ENCODE measurements at regions not wholly inside any gene's neighbourhood (a gene's known extent, or its start where the extent isn't known, plus 50 kb on each side); places are given as distances from the start of the nearest gene placed in this dataset.

DNA sequence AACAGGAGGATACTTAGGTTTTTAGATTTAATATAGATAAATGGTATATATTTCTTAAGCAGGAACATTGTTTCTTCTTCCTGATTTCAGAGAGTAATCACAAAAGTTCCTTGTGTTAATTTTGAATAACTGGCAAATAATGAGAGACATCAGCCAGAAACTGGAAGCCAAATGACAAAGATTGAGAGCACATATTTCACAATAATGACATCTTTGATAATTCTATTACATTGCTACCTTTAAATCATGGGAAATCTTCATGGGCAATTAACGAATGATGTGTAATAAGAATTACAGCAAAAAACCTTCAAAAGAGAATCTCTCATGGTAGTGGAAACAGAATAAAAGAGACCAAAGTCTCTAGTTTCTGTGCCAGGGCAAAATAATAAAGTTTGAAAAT lies 215.1 kb downstream of the NUP35 start:
- no peaks in the 10 kb centered on the region for H3K27me3 ChIP-seq (ENCODE audit: control insufficient read depth, insufficient read depth, low read length)
- POLR2A ChIA-PET, result no interaction called here
- no peak overlapping the region for H3K4me3 ChIP-seq (ENCODE audit: low read depth, low read length)
- no peaks in the 10 kb centered on the region for H3K9me3 ChIP-seq (ENCODE audit: control insufficient read depth, insufficient read depth, low read length)
- no peak for DNase-seq (ENCODE audit: low read depth, low spot score)
- H3K27ac ChIP-seq (ENCODE audit: low read depth, low read length), result no peak overlapping the region
- TF ChIP-seq, protein P1, sequence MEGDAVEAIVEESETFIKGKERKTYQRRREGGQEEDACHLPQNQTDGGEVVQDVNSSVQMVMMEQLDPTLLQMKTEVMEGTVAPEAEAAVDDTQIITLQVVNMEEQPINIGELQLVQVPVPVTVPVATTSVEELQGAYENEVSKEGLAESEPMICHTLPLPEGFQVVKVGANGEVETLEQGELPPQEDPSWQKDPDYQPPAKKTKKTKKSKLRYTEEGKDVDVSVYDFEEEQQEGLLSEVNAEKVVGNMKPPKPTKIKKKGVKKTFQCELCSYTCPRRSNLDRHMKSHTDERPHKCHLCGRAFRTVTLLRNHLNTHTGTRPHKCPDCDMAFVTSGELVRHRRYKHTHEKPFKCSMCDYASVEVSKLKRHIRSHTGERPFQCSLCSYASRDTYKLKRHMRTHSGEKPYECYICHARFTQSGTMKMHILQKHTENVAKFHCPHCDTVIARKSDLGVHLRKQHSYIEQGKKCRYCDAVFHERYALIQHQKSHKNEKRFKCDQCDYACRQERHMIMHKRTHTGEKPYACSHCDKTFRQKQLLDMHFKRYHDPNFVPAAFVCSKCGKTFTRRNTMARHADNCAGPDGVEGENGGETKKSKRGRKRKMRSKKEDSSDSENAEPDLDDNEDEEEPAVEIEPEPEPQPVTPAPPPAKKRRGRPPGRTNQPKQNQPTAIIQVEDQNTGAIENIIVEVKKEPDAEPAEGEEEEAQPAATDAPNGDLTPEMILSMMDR (IDR thresholded peaks at IDR 0.05; ENCODE audit: low read depth, low read length), result no peak
- CTCF ChIA-PET, result no interaction called here

DNA sequence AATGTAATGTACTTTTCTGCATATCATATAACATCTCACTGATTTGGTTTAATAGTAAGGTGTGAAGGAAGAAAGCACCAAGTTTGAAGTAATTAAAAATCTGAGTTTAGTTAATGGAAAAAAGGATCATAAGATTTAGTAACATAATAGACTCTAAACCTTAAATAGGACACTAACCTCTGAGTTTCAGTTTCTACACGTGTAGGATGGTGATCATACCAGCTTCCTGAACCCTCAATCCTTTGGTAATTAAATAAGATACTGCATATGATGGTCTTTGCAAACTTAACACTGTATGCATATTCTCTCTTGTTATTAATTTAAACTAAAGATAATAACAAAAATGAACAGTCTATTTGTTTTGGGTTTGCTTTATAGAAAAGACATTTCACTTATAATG lies 216.8 kb downstream of the NUP35 start:
- Histone ChIP-seq H3K27me3 (ENCODE audit: control insufficient read depth, insufficient read depth, low read length) (no peaks in the 10 kb centered on the region), H3K9me3 (ENCODE audit: control insufficient read depth, insufficient read depth, low read length) (no peaks in the 10 kb centered on the region), H3K4me3 (ENCODE audit: low read depth, low read length) (no peak overlapping the region), H3K27ac (ENCODE audit: low read depth, low read length) (no peak overlapping the region)
- ChIA-PET CTCF (no interaction called here), POLR2A (no interaction called here)
- TF ChIP-seq, protein P1 (IDR thresholded peaks at IDR 0.05; ENCODE audit: low read depth, low read length), result no peak
- no peak for DNase-seq (ENCODE audit: low read depth, low spot score)

DNA sequence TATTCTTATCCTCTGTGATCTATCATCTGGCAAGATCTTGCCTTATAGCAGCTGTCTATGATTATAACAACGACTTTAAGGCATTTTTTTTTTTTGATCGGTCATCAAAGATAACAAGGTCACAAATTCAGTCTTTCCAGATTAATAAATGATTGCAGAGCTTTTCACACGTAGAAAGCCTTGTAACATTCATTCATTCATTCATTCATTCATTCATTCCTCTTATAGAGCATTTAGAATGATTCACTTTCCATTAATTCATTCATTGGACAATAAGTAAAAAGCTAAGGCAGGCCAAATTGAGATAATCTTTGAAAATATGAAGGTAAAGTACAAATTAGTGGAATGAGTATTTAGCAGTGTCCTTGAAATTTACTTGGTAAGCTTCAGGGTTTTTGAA lies 223.7 kb downstream of the NUP35 start:
- TF ChIP-seq, protein P1 (IDR thresholded peaks at IDR 0.05; ENCODE audit: low read depth, low read length), result no peak
- H3K9me3 ChIP-seq (ENCODE audit: control insufficient read depth, insufficient read depth, low read length), result no peaks in the 10 kb centered on the region
- no peak overlapping the region for H3K27ac ChIP-seq (ENCODE audit: low read depth, low read length)
- no peaks in the 10 kb centered on the region for H3K27me3 ChIP-seq (ENCODE audit: control insufficient read depth, insufficient read depth, low read length)
- DNase-seq (ENCODE audit: low read depth, low spot score), result no peak
- CTCF ChIA-PET, result no interaction called here
- H3K4me3 ChIP-seq (ENCODE audit: low read depth, low read length), result no peak overlapping the region
- POLR2A ChIA-PET, result no interaction called here

DNA sequence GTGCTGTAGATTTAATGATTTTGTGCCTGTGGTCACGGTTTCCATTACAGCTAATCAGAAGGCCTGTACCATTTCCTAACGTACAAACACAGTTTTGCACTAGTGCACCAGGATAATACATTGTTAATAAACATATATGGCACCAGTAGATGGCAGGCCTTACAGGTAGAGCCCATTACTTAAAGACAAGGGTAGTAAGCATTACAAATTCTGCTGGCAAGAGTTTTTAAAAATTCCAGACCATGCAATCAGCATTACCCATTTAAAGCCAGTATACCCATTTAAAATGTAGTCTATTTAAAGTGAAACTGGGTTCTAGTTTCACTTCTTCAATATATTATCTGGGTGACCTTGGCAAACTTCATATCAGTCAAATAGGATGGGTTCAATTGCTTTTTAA lies 224.2 kb downstream of the NUP35 start:
- Histone ChIP-seq H3K4me3 (ENCODE audit: low read depth, low read length) (no peak overlapping the region), H3K27ac (ENCODE audit: low read depth, low read length) (no peak overlapping the region), H3K27me3 (ENCODE audit: control insufficient read depth, insufficient read depth, low read length) (no peaks in the 10 kb centered on the region), H3K9me3 (ENCODE audit: control insufficient read depth, insufficient read depth, low read length) (no peaks in the 10 kb centered on the region)
- ChIA-PET POLR2A (interaction anchor here (0.6 kb wide), 1 partner anchor 416 kb away, joined by 6 read pairs; no protein-coding TSS in a partner anchor), CTCF (no interaction called here)
- TF ChIP-seq, protein P1 (IDR thresholded peaks at IDR 0.05; ENCODE audit: low read depth, low read length), result no peak
- no peak for DNase-seq (ENCODE audit: low read depth, low spot score)

DNA sequence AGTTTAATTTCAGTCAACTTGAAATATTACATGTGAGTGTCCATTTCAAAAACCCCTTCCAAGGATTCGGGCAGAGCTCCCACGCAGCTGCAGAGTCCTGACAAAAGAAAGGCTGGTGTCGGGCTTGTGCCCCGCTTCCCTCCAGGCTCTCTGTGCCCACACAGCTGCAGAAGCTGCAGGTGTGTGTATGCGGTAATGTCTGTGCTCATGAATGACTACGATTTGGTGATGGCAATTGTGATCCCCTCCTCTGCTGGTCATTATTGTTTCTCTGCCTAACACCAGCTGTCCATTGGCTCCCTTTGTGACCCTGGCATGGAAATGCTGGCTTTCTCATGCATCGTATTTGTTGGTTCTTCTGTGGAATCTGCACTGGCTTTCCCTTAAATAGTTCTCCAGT lies 224.8 kb downstream of the NUP35 start:
- no peak for DNase-seq (ENCODE audit: low read depth, low spot score)
- POLR2A ChIA-PET, result interaction anchor here (0.6 kb wide), 1 partner anchor 416 kb away, joined by 6 read pairs; no protein-coding TSS in a partner anchor
- TF ChIP-seq, protein P1 (IDR thresholded peaks at IDR 0.05; ENCODE audit: low read depth, low read length), result no peak

More for the DNA sequence above, 224.8 kb downstream of the NUP35 start:
- Histone ChIP-seq H3K9me3 (ENCODE audit: control insufficient read depth, insufficient read depth, low read length) (no peaks in the 10 kb centered on the region), H3K27me3 (ENCODE audit: control insufficient read depth, insufficient read depth, low read length) (no peaks in the 10 kb centered on the region), H3K27ac (ENCODE audit: low read depth, low read length) (no peak overlapping the region), H3K4me3 (ENCODE audit: low read depth, low read length) (no peak overlapping the region)
- CTCF ChIA-PET, result interaction anchor here (1.0 kb wide), 1 partner anchor 10 kb away, joined by 3 read pairs; no protein-coding TSS in a partner anchor
